ENCODE measurements at regions not wholly inside any gene's neighbourhood (a gene's known extent, or its start where the extent isn't known, plus 50 kb on each side); places are given as distances from the start of the nearest gene placed in this dataset.

GRCh38 chr2:156999661-157000060 lies 257.8 kb upstream of the GALNT5 start:
- TF ChIP-seq RFX5 (IDR thresholded peaks at IDR 0.05) (no peak), CTCF (IDR thresholded peaks at IDR 0.05) (no peak), POLR2A (IDR thresholded peaks at IDR 0.05; ENCODE audit: low read length) (no peak), ZFP36 (IDR thresholded peaks at IDR 0.05; ENCODE audit: borderline replicate concordance, partially characterized antibody) (no peak), RAD21 (conservative IDR thresholded peaks at IDR 0.05 in 1 of 2, IDR thresholded peaks at IDR 0.05 in 1 of 2) (no peak), TFCP2L1 (CRISPR knock-in tag; IDR thresholded peaks at IDR 0.05) (no peak), NR3C1 (IDR thresholded peaks at IDR 0.05) (no peak), BCL3 (IDR thresholded peaks at IDR 0.05) (no peak), ZSCAN20 (CRISPR knock-in tag; IDR thresholded peaks at IDR 0.05) (no peak), POLR2AphosphoS2 (conservative IDR thresholded peaks at IDR 0.05; ENCODE audit: low read length) (no peak), REST (IDR thresholded peaks at IDR 0.05) (no peak)

Data from A549 (cell line).